PC-9 (cell line): ENCODE measurements at regions not wholly inside any gene's neighbourhood (a gene's known extent, or its start where the extent isn't known, plus 50 kb on each side); places are given as distances from the start of the nearest gene placed in this dataset.
"Not testable (repeated sequence)": the region's sequence is repeated elsewhere in the genome, so short reads cannot be mapped to it uniquely, and the experiment has no call there.

Source experiments
- BruUV-seq: library from RNA; stranded (reverse); fragments of 400-500 nt; replicated peaks from 2 replicates; lab custom pipeline; 2021; lab: Mats Ljungman, UMichigan
- CTCF ChIA-PET: fragments of 300-600 bp; sonication (Branson Sonifier 250); formaldehyde crosslinking; loops from one replicate; lab custom pipeline; 2022; ENCODE audit warnings: antibody characterized with exemption; lab: Charles Lee
- POLR2A ChIA-PET: fragments of 300-600 bp; sonication (Branson Sonifier 250); formaldehyde crosslinking; loops from one replicate; lab custom pipeline; 2022; ENCODE audit warnings: antibody characterized with exemption; ENCODE audit not compliant: unreplicated experiment; lab: Charles Lee
- DNase-seq, 2 experiments: peaks; one replicate each; pipeline versions ENCODE4 v3.0.0 to v3.0.0-alpha.2; 2015 to 2022; ENCODE audit warnings: mixed read lengths in 1 of 2
- H2AFZ ChIP-seq: fragments of 200-600 bp; sonication (generic); 2 replicates; pipeline ENCODE4 v1.8.1; 2017; ENCODE audit warnings: antibody characterized with exemption
- H3F3A ChIP-seq: fragments of 200-600 bp; sonication (generic); 2 replicates; pipeline ENCODE4 v1.8.1; 2017; ENCODE audit warnings: antibody characterized with exemption, mild to moderate bottlenecking, low read depth; ENCODE audit not compliant: insufficient read depth
- H3K27ac ChIP-seq: fragments of 200-600 bp; sonication (generic); 2 replicates; pipeline ENCODE4 v1.6.1; 2016; ENCODE audit warnings: mixed run types
- H3K27me3 ChIP-seq: fragments of 200-600 bp; sonication (generic); 2 replicates; pipeline ENCODE4 v1.6.1; 2016; ENCODE audit warnings: low read depth, mixed run types; ENCODE audit not compliant: insufficient read depth
- H3K36me3 ChIP-seq: fragments of 200-600 bp; sonication (generic); 2 replicates; pipeline ENCODE4 v1.6.1; 2016; ENCODE audit warnings: low read depth, mixed run types
- H3K4me1 ChIP-seq: fragments of 200-600 bp; sonication (generic); replicated peaks from 2 replicates; pipeline ENCODE4 v1.6.1; 2016; ENCODE audit warnings: mixed run types; ENCODE audit not compliant: insufficient read depth
- H3K4me2 ChIP-seq: fragments of 200-600 bp; sonication (generic); 2 replicates; pipeline ENCODE4 v1.6.1; 2017; ENCODE audit warnings: mixed run types
- H3K4me3 ChIP-seq: fragments of 200-600 bp; sonication (generic); 2 replicates; pipeline ENCODE4 v1.6.1; 2016; ENCODE audit warnings: mixed run types
- H3K79me2 ChIP-seq: fragments of 200-600 bp; sonication (generic); 2 replicates; pipeline ENCODE4 v1.6.1; 2017; ENCODE audit warnings: low read depth, mixed run types
- H3K9me2 ChIP-seq: fragments of 200-600 bp; sonication (generic); 2 replicates; pipeline ENCODE4 v1.8.1; 2017; ENCODE audit warnings: mild to moderate bottlenecking; ENCODE audit not compliant: insufficient read depth
- H3K9me3 ChIP-seq: fragments of 200-600 bp; sonication (generic); 2 replicates; pipeline ENCODE4 v1.8.1; 2016; ENCODE audit warnings: low read depth; ENCODE audit not compliant: insufficient read depth
- H4K20me1 ChIP-seq: fragments of 200-600 bp; sonication (generic); 2 replicates; pipeline ENCODE4 v1.8.1; 2017; ENCODE audit not compliant: insufficient read depth
- CTCF ChIP-seq: fragments of 200-600 bp; sonication (generic); conservative IDR thresholded peaks from 2 replicates; pipeline ENCODE4 v1.6.1; 2017; ENCODE audit warnings: mixed run types, antibody characterized with exemption, mild to moderate bottlenecking, moderate library complexity
- EZH2 ChIP-seq: fragments of 200-600 bp; sonication (generic); IDR thresholded peaks from 2 replicates; pipeline ENCODE4 v1.8.0; 2017; ENCODE audit warnings: antibody characterized with exemption, low read depth
- intact Hi-C: fragments of 100-400 bp; cut with micrococcal nuclease; formaldehyde crosslinking; loops from one replicate; pipeline ENCODE4 v1.10.0; 2022; ENCODE audit not compliant: unreplicated experiment

GRCh38 chr11:92082652-92083051, 142.0 kb upstream of the FAT3 start:
- H3K27ac ChIP-seq = no peak overlapping the region
- H3K4me2 ChIP-seq = no peak overlapping the region
- no peak overlapping the region for H2AFZ ChIP-seq
- H3K4me3 ChIP-seq = no peak overlapping the region
- H3K9me3 ChIP-seq = no peaks in the 10 kb centered on the region
- no peaks in the 10 kb centered on the region for H3K4me1 ChIP-seq
- intact Hi-C loops = no loop called here
- no peaks in the 10 kb centered on the region for H3K9me2 ChIP-seq
- POLR2A ChIA-PET = no interaction called here
- no peaks in the 10 kb centered on the region for H3F3A ChIP-seq
- TF ChIP-seq CTCF (no peak), EZH2 (no peak)
- no peaks in the 10 kb centered on the region for H4K20me1 ChIP-seq
- H3K79me2 ChIP-seq = no peaks in the 10 kb centered on the region
- CTCF ChIA-PET = no interaction called here
- BruUV-seq = no TSS peak
- DNase-seq = no peak
- H3K36me3 ChIP-seq = no peaks in the 10 kb centered on the region
- H3K27me3 ChIP-seq = no peaks in the 10 kb centered on the region

- intact Hi-C loops, H2AFZ ChIP-seq, DNase-seq, H3K4me3 ChIP-seq, H3K9me2 ChIP-seq, H3F3A ChIP-seq, POLR2A ChIA-PET, H3K4me2 ChIP-seq, H3K27ac ChIP-seq, H4K20me1 ChIP-seq, H3K4me1 ChIP-seq, H3K79me2 ChIP-seq, H3K36me3 ChIP-seq, BruUV-seq, H3K27me3 ChIP-seq, H3K9me3 ChIP-seq: not testable (repeated sequence)
- CTCF ChIA-PET = interaction anchor here (0.6 kb wide), 1 partner anchor 39 kb away, joined by 3 read pairs; no protein-coding TSS in a partner anchor
Observed at GRCh38 chr11:92074498-92074897, 150.1 kb upstream of the FAT3 start.

- Histone ChIP-seq H2AFZ (no peak overlapping the region), H3K4me3 (no peak overlapping the region), H3K79me2 (no peaks in the 10 kb centered on the region), H4K20me1 (no peaks in the 10 kb centered on the region), H3K4me2 (no peak overlapping the region), H3K9me3 (no peaks in the 10 kb centered on the region), H3K4me1 (no peaks in the 10 kb centered on the region), H3F3A (no peaks in the 10 kb centered on the region), H3K27ac (no peak overlapping the region), H3K36me3 (no peaks in the 10 kb centered on the region), H3K27me3 (no peaks in the 10 kb centered on the region), H3K9me2 (no peaks in the 10 kb centered on the region)
- intact Hi-C loops = no loop called here
- ChIA-PET POLR2A (no interaction called here), CTCF (no interaction called here)
- DNase-seq = no peak
- no peak for TF ChIP-seq EZH2
- no peak for TF ChIP-seq CTCF
- no TSS peak for BruUV-seq
Observed at GRCh38 chr11:92071660-92072059, 153.0 kb upstream of the FAT3 start.
